Fibroblast of the aortic adventitia (primary cell): ENCODE measurements at regions not wholly inside any gene's neighbourhood (a gene's known extent, or its start where the extent isn't known, plus 50 kb on each side); places are given as distances from the start of the nearest gene placed in this dataset.

Experiments
- DNase-seq: peaks from one replicate; pipeline ENCODE4 v3.0.0-alpha.2; 2010; ENCODE audit warnings: low read depth
- H3K4me3 ChIP-seq: 2 replicates; pipeline ENCODE4 v1.5.1; 2011; ENCODE audit warnings: low read depth, mild to moderate bottlenecking, control low read depth, low read length, moderate library complexity
- TF ChIP-seq, protein P1 (sequence below): IDR thresholded peaks from 2 replicates; pipeline ENCODE4 v1.5.1; 2011; ENCODE audit warnings: mild to moderate bottlenecking, low read length, control low read depth, inconsistent platforms; ENCODE audit not compliant: insufficient read depth

GRCh38 chr22:47601666-47602065, 839.2 kb downstream of the TBC1D22A start:
- H3K4me3 ChIP-seq: no peak overlapping the region
- DNase-seq: no peak
- TF ChIP-seq, protein P1, sequence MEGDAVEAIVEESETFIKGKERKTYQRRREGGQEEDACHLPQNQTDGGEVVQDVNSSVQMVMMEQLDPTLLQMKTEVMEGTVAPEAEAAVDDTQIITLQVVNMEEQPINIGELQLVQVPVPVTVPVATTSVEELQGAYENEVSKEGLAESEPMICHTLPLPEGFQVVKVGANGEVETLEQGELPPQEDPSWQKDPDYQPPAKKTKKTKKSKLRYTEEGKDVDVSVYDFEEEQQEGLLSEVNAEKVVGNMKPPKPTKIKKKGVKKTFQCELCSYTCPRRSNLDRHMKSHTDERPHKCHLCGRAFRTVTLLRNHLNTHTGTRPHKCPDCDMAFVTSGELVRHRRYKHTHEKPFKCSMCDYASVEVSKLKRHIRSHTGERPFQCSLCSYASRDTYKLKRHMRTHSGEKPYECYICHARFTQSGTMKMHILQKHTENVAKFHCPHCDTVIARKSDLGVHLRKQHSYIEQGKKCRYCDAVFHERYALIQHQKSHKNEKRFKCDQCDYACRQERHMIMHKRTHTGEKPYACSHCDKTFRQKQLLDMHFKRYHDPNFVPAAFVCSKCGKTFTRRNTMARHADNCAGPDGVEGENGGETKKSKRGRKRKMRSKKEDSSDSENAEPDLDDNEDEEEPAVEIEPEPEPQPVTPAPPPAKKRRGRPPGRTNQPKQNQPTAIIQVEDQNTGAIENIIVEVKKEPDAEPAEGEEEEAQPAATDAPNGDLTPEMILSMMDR: no peak

DNA sequence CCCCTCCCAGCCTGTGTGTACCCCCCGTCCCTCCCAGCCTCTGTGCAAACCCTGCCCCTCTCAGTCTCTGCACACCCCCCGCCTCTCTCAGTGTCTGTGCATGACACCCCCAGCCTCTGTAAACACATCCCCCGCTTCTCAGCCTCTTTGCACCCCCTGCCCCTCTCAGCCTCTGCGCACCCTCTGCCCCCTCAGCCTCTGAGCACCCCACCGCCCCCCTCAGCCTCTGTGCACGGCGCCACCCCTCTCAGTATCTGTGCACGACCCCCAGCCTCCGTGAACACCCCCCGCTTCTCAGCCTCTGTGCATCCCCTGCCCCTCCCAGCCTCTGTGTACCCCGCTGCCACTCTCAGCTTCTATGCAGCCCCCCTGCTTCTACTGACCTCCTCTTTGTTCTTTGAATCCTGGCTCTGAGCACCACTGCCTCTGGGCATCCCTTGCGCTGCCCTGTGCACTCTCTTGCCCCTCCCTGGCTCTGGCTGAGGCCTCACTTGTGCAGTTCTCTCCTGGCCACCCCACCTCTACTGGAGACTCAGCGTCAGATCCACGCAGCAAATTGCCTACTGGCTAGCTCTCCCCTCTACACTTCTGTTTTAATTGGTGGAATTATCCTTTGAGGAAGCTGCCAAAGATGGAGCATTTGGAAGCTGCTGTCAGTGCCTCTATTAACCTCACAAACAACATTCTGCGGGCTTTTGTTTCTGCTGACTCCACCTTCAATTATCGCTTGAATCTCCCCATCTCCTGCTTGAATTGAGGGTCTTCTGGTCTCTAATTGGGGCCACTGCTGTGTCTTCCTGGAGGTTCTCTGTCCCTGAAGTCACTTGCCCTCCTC, 838.6 kb downstream of the TBC1D22A start:
- no peak for DNase-seq
- TF ChIP-seq, protein P1: no peak
- no peak overlapping the region for H3K4me3 ChIP-seq

- DNase-seq: no peak
- H3K4me3 ChIP-seq: no peak overlapping the region
- TF ChIP-seq, protein P1: no peak
Measured at GRCh38 chr22:47600281-47600680, 837.8 kb downstream of the TBC1D22A start.

DNA sequence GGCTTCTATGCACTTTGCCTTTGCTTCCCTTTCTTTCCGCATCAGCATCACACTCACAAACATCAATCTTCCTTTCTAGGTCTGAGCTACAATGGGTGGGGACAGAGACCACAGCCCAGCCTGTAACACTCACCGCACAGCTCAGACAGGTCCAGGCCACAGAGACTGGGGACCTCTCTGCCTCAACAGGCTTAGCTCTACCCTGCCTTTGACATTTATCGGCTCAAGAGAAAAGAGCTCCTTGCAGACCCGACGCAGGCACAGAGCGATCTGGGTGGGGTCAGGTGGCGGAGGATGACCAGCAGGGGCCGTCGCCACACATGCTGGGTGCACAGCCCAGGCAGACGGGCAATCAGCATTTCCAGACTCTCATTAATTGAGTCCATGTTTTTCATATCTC, 837.3 kb downstream of the TBC1D22A start:
- TF ChIP-seq, protein P1: no peak
- no peak for DNase-seq
- no peak overlapping the region for H3K4me3 ChIP-seq

GRCh38 chr22:47598864-47599263, 836.4 kb downstream of the TBC1D22A start:
- no peak for DNase-seq
- TF ChIP-seq, protein P1: no peak
- no peak overlapping the region for H3K4me3 ChIP-seq

- no peak overlapping the region for H3K4me3 ChIP-seq
- DNase-seq: no peak
- TF ChIP-seq, protein P1: no peak
Measured at GRCh38 chr22:47597041-47597440, 834.6 kb downstream of the TBC1D22A start.

DNA sequence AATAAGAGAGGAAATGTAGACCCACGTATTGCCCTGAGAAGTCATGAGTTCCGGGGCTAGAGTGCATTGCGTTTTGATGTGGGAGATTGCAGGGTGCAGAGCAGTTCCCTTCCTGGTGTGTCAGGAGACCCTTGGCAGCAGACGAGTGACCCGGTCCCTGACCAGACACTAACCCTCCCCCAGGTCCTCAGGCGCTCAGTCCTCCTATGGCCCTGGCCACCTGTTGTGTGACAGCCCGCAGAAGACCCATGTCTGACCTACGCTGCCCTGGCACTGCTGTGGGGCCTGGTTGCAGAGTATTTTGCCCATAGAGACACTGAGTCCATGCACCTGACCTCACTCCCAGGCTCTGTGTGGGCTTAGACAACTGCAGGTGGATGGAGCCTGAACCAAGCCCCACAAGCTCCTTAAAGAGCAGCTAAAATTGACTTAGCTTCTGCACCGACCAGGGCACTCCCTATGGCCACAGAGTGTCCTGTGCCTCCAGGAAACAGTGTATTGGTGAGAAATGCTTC, 833.8 kb downstream of the TBC1D22A start:
- no peak for DNase-seq

More for the DNA sequence above, 833.8 kb downstream of the TBC1D22A start:
- no peak overlapping the region for H3K4me3 ChIP-seq
- TF ChIP-seq, protein P1: no peak
